Bronchial epithelial cell (primary cell): ENCODE measurements at regions not wholly inside any gene's neighbourhood (a gene's known extent, or its start where the extent isn't known, plus 50 kb on each side); places are given as distances from the start of the nearest gene placed in this dataset.
A peak's percentile ranks its signal among the peaks of the same experiment; 100 is the strongest.

ENCODE experiments used
- DNase-seq: peaks from one replicate; pipeline ENCODE4 v3.0.0-alpha.2; 2010; ENCODE audit warnings: low read depth
- FAIRE-seq: peaks from 2 replicates; lab custom pipeline; 2011; peaks lifted over from hg19 to GRCh38; lab: Jason Lieb, UNC
- H3K27me3 ChIP-seq: 2 replicates; pipeline ENCODE4 v1.5.1; 2011; ENCODE audit warnings: low read length; ENCODE audit not compliant: control insufficient read depth, insufficient read depth
- H3K36me3 ChIP-seq: 2 replicates; pipeline ENCODE4 v1.5.1; 2011; ENCODE audit warnings: low read length; ENCODE audit not compliant: control insufficient read depth, insufficient read depth
- H3K4me3 ChIP-seq: 2 replicates; pipeline ENCODE4 v1.5.1; 2011; ENCODE audit warnings: mild to moderate bottlenecking, low read depth, low read length, control low read depth
- CTCF ChIP-seq: IDR thresholded peaks from 2 replicates; pipeline ENCODE4 v1.5.1; 2011; ENCODE audit warnings: mild to moderate bottlenecking, moderate library complexity, low read length, control low read depth, inconsistent platforms; ENCODE audit not compliant: insufficient read depth, severe bottlenecking

GRCh38 chr7:17185690-17186070, 112.8 kb upstream of the AHR start:
- H3K4me3 ChIP-seq = no peak overlapping the region
- no peak for TF ChIP-seq CTCF
- H3K36me3 ChIP-seq = no peaks in the 10 kb centered on the region
- peak; percentile 9 for DNase-seq
- no peaks in the 10 kb centered on the region for H3K27me3 ChIP-seq
- FAIRE-seq = no peak

- no peak for DNase-seq
- no peak for FAIRE-seq
- H3K36me3 ChIP-seq = no peaks in the 10 kb centered on the region
- TF ChIP-seq CTCF = no peak
- H3K4me3 ChIP-seq = no peak overlapping the region
- H3K27me3 ChIP-seq = no peaks in the 10 kb centered on the region
These were observed 111.5 kb upstream of the AHR start for GRCh38 chr7:17186745-17187530.

GRCh38 chr7:17194656-17195055, 103.8 kb upstream of the AHR start:
- H3K36me3 ChIP-seq = no peaks in the 10 kb centered on the region
- FAIRE-seq (no peak), DNase-seq (no peak)
- no peak for TF ChIP-seq CTCF
- no peak overlapping the region for H3K4me3 ChIP-seq
- H3K27me3 ChIP-seq = no peaks in the 10 kb centered on the region

- Histone ChIP-seq H3K4me3 (no peak overlapping the region), H3K36me3 (no peaks in the 10 kb centered on the region), H3K27me3 (no peaks in the 10 kb centered on the region)
- no peak for TF ChIP-seq CTCF
- no peak for FAIRE-seq
- DNase-seq = no peak
These were observed 102.9 kb upstream of the AHR start for GRCh38 chr7:17195576-17195975.

- Histone ChIP-seq H3K36me3 (no peaks in the 10 kb centered on the region), H3K27me3 (no peaks in the 10 kb centered on the region), H3K4me3 (no peak overlapping the region)
- FAIRE-seq (no peak), DNase-seq (no peak)
- no peak for TF ChIP-seq CTCF
These were observed 92.5 kb upstream of the AHR start for GRCh38 chr7:17205910-17206309.
